NCI-H1092 treated with DMSO at 0.1 percent for 48 hours (cell line): ENCODE measurements at regions not wholly inside any gene's neighbourhood (a gene's known extent, or its start where the extent isn't known, plus 50 kb on each side); places are given as distances from the start of the nearest gene placed in this dataset.
"Not testable (repeated sequence)": the region's sequence is repeated elsewhere in the genome, so short reads cannot be mapped to it uniquely, and the experiment has no call there.

Experiments used
- DNase-seq: peaks from one replicate; lab custom pipeline; 2025; lab: John Stamatoyannopoulos, UW

DNA sequence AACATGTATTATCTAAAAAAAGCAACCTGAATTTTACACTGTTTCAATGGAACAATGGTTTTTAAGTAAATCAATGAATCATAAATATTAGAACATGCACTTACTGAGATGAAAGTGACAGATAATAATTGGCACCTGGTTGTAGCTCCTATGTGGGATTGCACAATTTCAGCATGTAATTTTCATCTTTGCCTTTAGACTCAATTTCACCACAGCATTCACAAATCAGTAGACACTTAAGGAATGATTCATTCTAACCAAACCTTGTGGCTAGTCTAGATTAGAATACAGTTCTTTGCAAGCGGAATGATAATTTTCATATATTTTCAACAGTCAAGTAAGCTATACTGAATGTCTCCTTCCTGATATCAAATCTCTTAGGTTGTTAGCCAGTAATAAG, 853.4 kb downstream of the KCNT2 start:
- no peak for DNase-seq

DNA sequence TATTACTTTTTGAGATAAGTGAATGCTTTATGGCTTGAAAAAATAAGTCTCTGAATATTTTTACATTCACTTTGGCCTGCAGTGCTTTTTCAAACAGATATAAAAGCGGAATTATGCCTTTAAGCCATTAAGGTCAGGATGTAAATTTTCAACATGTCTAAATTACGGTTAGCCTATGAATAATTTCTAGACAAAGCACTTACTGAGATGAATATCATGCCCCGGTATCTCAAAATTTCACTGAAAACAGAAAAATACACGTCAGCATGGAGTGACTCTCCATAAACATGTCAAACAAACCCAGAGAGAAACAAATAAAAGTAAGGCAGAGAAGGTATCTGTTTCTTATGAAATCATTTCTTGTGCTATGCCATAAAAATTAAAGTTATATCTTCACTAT, 853.9 kb downstream of the KCNT2 start:
- DNase-seq, result no peak

DNA sequence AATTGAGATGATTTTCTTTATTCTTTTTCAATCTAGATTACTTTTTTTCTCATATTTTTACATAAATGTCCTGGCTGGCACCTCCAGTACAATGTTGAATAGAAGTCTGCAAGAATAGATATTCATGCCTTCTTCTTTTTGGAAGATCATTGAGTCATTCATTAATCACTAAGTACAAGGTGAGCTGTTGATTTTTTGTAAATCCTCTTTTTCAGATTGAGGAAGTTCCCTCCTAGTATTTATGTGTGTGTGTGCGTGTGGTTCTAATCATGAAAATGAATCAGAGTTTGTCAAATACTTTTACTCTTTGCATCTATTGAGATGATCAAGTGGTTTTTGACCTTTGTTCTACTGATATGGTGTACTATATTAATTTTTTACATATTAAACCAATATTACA, 859.3 kb downstream of the KCNT2 start:
- no peak for DNase-seq

DNA sequence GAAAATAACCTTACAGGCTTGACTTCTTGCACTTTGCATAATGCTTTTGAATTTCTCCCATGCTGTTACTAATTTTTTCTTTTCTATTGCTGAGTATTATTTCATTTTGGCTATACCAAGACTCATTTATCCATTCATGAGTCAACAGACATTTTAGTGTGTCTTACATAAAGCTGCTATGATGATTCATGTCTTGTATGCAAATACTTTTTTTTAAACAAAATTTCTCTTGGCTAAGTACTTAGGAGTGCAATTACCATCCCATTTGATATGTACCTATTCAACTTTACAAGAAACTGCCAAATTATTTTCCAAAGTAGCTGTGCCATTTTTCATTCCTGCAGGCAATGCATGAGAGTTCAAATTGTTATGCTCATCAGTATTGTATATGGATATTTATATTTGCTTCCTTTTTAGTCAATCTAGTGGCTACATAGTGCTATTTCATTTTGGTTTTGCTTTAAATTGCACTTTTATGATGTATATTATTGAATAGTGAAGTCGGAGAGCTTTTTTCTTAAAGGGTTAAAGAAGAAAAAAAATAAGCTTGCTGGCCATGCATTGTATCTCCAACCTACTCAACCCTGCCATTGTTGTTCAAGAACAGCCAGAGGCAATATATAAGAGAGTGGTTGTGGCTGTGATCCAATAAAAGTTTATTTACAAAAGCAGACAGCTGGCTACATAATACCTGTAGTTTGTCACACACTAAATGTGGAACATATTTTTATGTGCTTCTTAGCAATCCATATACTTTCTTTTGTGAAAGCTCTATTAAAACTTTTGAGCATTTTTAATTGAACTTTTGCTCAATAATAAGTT, 862.8 kb downstream of the KCNT2 start:
- DNase-seq, result peak; percentile 68

DNA sequence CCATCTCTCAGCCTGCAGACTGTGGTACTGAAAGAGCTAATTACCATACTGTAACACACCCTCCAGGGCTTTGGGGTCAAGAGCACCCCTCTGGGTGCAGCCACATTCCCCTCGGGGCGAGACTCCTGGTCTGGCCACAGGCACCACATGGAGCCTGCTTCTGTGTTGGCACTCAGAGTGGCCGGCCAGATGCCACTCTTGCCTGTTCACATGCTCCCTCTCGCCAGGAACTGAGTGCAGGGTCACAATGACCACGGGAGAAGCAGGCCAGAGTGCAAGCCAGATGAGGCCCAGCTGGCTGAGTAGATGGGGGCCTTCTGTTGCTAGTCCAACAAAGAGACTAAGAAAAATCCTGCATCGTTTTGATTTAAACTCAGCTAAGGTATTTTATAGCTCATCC, 864.0 kb downstream of the KCNT2 start:
- no peak for DNase-seq

DNA sequence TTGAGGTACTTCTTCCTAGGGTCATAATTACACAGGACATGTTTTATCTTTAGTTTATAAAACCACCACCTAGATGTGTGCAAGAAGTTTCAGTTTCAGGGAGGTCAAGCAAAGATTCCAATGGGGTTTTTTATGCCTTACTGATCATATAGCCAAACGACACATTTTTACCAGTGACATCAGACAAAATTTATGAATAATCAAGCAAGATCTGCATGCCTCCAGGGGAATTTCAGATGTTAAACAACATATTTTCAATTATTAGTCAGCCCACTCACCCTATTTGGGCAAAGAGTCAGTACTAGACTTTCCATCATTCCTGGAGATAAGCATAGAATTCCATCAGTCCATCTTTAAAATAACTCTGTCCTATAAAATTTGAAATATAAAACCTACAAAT, 867.4 kb downstream of the KCNT2 start:
- DNase-seq, result no peak

DNA sequence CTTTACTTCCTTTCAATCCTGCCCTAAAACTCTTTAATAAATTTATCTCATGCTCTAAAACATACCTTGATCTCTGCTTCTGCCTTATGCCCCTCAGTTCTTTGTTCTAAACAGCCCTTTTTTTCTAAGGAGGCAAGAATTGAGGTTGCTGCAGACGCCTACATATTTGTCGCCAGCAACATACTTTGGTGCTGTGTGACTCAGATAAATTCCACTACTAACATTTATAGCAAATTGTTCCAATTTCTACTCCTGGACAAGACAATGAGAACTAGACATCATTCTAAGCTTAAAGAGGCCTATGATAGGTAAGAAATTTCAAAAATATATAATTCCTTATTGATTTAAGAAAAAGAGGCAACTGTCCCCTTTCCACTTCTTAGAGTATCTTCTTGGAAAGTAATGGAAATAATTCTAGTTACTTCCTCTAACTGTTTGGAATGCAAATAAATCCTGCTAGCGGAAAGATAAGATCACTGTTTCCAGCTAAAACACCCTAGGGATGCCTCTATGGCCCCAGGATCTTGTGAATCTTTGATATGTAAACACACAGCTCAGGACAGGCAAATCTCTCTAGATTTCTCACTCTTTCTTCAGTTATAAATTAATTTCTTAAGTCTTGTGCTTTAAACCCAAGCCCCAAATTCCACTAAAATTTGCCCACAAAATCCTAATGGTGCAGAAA, 869.1 kb downstream of the KCNT2 start:
- no peak for DNase-seq

DNA sequence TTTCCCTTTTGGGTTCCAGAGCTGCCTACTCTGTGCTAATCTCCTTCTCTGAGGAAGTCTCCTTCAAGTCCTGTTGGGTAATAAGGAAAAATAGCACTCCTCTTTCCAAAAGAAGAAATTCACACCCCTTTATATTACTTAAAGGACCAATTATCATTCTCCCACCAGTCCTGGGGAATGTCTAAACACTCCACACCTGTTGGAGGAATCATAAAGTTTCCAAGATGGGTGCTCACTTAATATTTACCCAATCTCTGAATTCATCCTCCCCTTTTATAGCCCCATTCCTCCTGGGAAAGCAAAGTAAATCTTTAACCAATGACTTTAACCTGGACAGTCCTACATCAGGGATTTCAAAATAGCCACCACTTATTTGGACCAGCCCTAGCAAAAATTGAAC, 873.1 kb downstream of the KCNT2 start:
- no peak for DNase-seq

GRCh38 chr1:195733826-195734225, 874.4 kb downstream of the KCNT2 start:
- DNase-seq, result no peak

DNA sequence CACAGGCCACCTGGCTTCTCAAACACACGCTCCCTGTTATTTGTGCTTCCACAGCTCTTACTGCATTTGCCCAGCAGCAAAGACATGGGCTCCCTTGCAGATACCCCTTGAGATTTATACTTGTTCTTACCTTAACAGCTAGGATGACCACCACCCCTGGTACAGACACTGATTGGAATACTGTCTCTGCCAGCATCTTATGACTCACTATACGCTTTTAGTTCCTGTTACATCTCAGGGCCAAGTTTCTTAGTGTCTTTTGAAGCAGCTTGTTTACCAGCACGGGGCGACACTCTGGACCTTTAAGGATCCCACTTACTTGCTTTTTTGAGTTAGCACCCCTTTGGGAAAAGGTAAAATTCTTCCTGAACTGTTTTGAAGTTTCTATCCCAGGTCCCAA, 874.8 kb downstream of the KCNT2 start:
- DNase-seq, result no peak

GRCh38 chr1:195731385-195731784, 876.9 kb downstream of the KCNT2 start:
- DNase-seq, result no peak

GRCh38 chr1:195723796-195724194, 884.4 kb downstream of the KCNT2 start:
- DNase-seq, result no peak

DNA sequence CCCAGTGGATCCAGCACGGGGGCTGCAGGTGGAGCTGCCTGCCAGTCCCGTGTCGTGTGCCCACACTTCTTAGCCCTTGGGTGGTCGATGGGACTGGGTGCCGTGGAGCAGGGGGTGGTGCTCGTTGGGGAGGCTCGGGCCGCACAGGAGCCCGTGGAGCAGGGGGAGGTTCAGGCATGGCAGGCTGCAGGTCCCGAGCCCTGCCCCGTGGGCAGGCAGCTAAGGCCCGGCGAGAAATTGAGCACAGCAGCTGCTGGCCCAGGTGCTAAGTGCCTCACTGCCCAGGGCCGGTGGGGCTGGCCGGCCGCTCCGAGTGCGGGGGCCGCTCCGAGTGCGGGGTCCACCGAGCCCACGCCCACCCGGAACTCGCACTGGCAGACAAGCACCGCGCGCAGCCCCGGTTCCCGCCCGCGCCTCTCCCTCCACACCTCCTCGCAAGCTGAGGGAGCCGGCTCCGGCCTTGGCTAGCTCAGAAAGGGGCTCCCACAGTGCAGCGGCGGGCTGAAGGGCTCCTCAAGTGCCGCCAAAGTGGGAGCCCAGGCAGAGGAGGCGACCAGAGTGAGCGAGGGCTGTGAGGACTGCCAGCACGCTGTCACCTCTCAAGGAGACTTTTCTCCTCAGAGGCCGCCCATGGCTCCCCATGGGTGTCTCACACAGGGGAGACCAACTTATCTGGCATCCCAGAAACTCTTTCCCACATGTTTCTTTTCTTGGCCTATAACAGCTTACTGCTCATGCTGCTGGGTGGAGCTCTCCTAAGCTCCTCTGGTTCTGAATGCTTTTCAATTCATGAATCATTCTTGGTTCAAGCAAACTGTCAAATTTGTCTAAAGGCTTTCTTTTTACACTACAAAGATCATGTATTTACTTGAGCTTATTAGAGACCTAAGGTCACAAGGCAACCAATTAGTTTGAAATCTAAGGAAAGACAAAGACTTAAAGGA, 885.1 kb downstream of the KCNT2 start:
- not testable (repeated sequence) for DNase-seq

DNA sequence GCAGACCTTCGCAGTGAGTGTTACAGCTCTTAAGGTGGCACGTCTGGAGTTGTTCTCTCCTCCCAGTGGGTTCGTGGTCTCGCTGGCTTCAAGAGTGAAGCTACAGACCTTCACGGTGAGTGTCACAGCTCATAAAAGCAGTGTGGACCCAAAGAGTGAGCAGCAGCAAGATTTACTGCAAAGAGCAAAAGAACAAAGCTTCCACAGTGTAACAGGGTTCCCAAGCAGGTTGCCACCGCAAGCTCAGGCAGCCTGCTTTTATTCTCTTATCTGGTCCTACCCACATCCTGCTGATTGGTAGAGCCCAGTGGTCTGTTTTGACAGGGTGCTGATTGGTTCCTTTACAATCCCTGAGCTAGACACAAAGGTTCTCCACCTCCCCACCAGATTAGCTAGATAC, 886.1 kb downstream of the KCNT2 start:
- not testable (repeated sequence) for DNase-seq

DNA sequence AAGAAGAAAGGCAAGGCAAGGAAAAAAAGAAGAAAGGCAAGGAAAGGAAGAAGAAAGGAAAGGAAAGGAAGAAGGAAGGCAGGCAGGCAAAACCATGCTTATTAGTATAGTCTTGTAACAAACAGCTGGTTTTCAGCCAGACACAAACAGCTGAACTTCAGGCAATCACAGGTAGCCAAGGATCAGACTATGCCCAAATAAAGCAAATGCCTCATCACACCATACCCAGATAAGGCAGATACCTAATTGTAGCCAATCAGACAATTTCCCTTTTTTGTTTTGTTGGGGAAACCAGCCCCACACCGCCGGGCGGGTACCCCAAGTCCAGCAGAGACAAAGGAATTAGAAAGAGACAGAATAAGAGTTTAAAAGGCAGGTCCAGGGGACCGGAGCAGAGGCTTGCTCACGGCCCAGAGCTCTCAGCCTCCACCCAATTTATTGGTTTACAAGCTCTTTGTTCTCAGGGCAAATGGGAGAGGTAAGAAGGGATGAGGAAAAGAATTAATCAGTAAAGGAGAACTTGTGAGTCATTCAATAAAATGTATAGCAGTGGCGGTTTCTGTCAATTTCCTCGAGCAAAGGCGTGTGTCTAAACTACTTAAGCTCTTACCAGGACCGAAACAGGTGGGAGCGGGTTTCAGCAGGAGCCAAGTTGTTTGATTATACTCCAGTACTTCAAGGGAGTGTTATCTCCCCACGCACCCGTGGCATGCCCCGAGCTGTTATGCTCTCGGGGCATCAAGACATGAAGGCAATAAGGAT, 886.8 kb downstream of the KCNT2 start:
- no peak for DNase-seq

DNA sequence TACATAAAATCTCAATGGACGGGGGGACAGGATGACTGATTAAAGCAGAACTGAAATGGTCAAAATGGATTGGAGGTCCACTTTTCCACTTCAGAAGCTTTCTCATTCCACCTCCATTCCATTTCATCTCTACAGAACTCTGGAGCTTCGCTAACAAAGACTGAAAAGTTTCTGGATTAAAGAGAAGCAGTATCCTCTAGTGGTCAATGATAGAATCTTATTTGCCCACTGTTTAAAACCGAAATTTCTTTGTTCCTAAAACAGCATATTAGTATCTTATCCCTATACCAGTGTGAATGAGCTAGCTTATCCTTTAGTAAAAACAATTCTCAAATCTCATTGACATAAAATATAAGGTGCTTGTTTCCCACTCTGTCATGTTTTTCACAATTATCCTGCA, 890.6 kb downstream of the KCNT2 start:
- DNase-seq, result peak; percentile 10

GRCh38 chr1:195715652-195716051, 892.6 kb downstream of the KCNT2 start:
- no peak for DNase-seq

GRCh38 chr1:195714248-195714647, 894.0 kb downstream of the KCNT2 start:
- DNase-seq, result no peak

DNA sequence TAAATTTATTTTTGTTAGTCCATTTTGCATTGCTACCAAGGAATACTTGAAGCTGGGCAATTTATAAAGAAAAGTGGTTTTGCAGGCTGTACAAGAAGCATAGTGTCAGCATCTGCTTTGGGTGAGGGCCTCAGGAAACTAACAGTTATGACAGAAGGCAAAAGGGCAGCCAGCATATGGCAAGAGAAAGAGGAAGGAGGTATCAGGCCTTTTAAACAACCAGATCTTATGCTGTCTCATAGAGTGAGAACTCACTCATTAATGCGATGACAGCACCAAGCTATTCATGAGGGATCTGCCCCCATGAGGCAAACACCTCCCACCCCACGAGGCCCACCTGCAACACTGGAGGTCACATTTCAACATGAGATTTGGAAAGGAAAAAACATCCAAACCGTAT, 898.4 kb downstream of the KCNT2 start:
- DNase-seq, result no peak

DNA sequence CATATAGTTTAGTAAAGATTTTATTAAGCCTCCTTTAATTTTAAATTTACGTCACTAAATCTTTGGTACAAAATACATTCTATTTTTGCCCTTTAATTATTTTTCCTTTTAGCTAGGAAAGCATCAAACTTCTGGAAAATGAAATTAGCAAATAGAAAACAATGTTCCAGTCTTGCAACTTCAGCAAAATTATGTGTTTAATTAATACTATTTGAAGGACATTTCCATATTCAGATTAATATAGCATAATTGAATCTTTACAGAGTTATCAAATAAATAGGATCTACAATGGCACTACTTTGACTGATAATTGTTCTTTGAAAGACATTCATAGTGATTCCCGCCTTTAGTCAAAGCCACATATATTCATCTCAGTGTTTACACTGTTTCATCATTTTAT, 904.2 kb downstream of the KCNT2 start:
- no peak for DNase-seq

DNA sequence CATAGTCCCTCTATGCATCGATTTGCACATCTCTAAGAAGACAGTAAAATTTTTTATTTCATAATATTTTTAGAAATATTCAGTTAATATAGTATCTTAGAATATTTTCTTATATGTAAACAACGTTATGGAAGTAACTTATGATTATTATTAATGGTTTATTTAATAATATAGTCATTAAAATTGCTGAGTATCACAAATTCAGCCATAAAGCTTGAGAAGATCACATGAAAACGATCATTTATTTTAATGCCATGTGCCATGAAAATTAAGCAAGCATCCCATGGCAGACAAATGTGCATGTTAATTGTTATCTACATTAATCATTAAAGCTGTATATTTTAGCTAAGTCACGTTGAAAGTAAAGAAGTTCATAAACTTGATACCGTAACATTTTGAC, 907.1 kb downstream of the KCNT2 start:
- DNase-seq, result no peak

GRCh38 chr1:195697130-195697529, 911.1 kb downstream of the KCNT2 start:
- no peak for DNase-seq
